ENCODE measurements at regions not wholly inside any gene's neighbourhood (a gene's known extent, or its start where the extent isn't known, plus 50 kb on each side); places are given as distances from the start of the nearest gene placed in this dataset.

GRCh38 chr9:129270205-129270604, 92.1 kb upstream of the IER5L start:
- TF ChIP-seq ZNF70 (CRISPR knock-in tag; IDR thresholded peaks at IDR 0.05) = no peak
- no peak for TF ChIP-seq ZFP30 (CRISPR knock-in tag; IDR thresholded peaks at IDR 0.05)
- no peak for TF ChIP-seq ARNTL (CRISPR knock-in tag; IDR thresholded peaks at IDR 0.05; ENCODE audit: borderline replicate concordance, low read depth)
- no peak for TF ChIP-seq RARB (CRISPR knock-in tag; IDR thresholded peaks at IDR 0.05)
- TF ChIP-seq CSRNP3 (CRISPR knock-in tag; IDR thresholded peaks at IDR 0.05) = no peak
- TF ChIP-seq OSR1 (CRISPR knock-in tag; IDR thresholded peaks at IDR 0.05) = no peak
- TF ChIP-seq CREB5 (CRISPR knock-in tag; IDR thresholded peaks at IDR 0.05; ENCODE audit: low read depth) = no peak
- no peak for TF ChIP-seq ZNF8 (CRISPR knock-in tag; IDR thresholded peaks at IDR 0.05)
- TF ChIP-seq PATZ1 (CRISPR knock-in tag; IDR thresholded peaks at IDR 0.05; ENCODE audit: borderline replicate concordance) = no peak
- no peak for TF ChIP-seq ZC3H10 (CRISPR knock-in tag; IDR thresholded peaks at IDR 0.05)
- no peak for TF ChIP-seq PPARA (CRISPR knock-in tag; IDR thresholded peaks at IDR 0.05; ENCODE audit: borderline replicate concordance)

All from SK-N-SH treated with all-trans-retinoic acid at 6 μM for 48 hours (cell line).